Type B pancreatic cell (in vitro differentiated cells): ENCODE measurements at regions not wholly inside any gene's neighbourhood (a gene's known extent, or its start where the extent isn't known, plus 50 kb on each side); places are given as distances from the start of the nearest gene placed in this dataset.

Experiments
- DNase-seq: peaks from one replicate; pipeline ENCODE4 v3.0.0; 2021; ENCODE audit warnings: mixed read lengths; ENCODE audit not compliant: unreplicated experiment; ENCODE audit errors: extremely low spot score
- H3K27ac Mint-ChIP-seq: 2 replicates; pipeline ENCODE4 v1.8.0; 2021; ENCODE audit warnings: mild to moderate bottlenecking, mixed read lengths
- H3K27me3 Mint-ChIP-seq: 2 replicates; pipeline ENCODE4 v1.8.0; 2021; ENCODE audit warnings: mixed read lengths
- H3K36me3 Mint-ChIP-seq: 2 replicates; pipeline ENCODE4 v1.8.0; 2021; ENCODE audit warnings: mixed read lengths
- H3K4me1 Mint-ChIP-seq: one replicate; pipeline ENCODE4 v1.8.0; 2021; ENCODE audit warnings: mixed read lengths; ENCODE audit not compliant: unreplicated experiment
- H3K4me3 Mint-ChIP-seq: 2 replicates; pipeline ENCODE4 v1.8.0; 2021; ENCODE audit warnings: mild to moderate bottlenecking, mixed read lengths
- H3K9me3 Mint-ChIP-seq: 2 replicates; pipeline ENCODE4 v1.8.0; 2021; ENCODE audit warnings: mixed read lengths
- CTCF ChIP-seq: fragments of 200-600 bp; sonication (generic); conservative IDR thresholded peaks from 2 replicates; pipeline ENCODE4 v1.5.0; 2021; ENCODE audit warnings: antibody characterized with exemption, mild to moderate bottlenecking

- H3K27ac Mint-ChIP-seq, result no peak overlapping the region
- DNase-seq, result no peak
- no peak for TF ChIP-seq CTCF
- H3K4me3 Mint-ChIP-seq, result no peak overlapping the region
- H3K36me3 Mint-ChIP-seq, result no peaks in the 10 kb centered on the region
- peaks cover 3% of the 10 kb centered on the region for H3K27me3 Mint-ChIP-seq
- peaks cover under 1% of the 10 kb centered on the region for H3K4me1 Mint-ChIP-seq
- no peaks in the 10 kb centered on the region for H3K9me3 Mint-ChIP-seq
Measured at GRCh38 chr13:33340631-33341030, 55.1 kb upstream of the STARD13 start.

GRCh38 chr13:33341861-33342452 is 56.4 kb upstream of the STARD13 start:
- Mint-ChIP-seq H3K27me3 (peaks cover 3% of the 10 kb centered on the region), H3K4me1 (peaks cover 5% of the 10 kb centered on the region), H3K9me3 (peaks cover 6% of the 10 kb centered on the region), H3K27ac (no peak overlapping the region), H3K36me3 (no peaks in the 10 kb centered on the region), H3K4me3 (no peak overlapping the region)
- no peak for DNase-seq
- no peak for TF ChIP-seq CTCF

- no peak for TF ChIP-seq CTCF
- Mint-ChIP-seq H3K4me3 (no peak overlapping the region), H3K4me1 (peaks cover 5% of the 10 kb centered on the region), H3K9me3 (peaks cover 6% of the 10 kb centered on the region), H3K27ac (no peak overlapping the region), H3K36me3 (no peaks in the 10 kb centered on the region), H3K27me3 (peaks cover 23% of the 10 kb centered on the region)
- DNase-seq, result no peak
Measured at GRCh38 chr13:33345842-33346241, 60.3 kb upstream of the STARD13 start.

GRCh38 chr13:33347861-33348260 is 62.3 kb upstream of the STARD13 start:
- DNase-seq, result no peak
- Mint-ChIP-seq H3K27ac (no peak overlapping the region), H3K4me3 (peak overlapping the region; percentile 38), H3K4me1 (peaks cover 5% of the 10 kb centered on the region), H3K36me3 (no peaks in the 10 kb centered on the region), H3K27me3 (peaks cover 41% of the 10 kb centered on the region), H3K9me3 (peaks cover 6% of the 10 kb centered on the region)
- no peak for TF ChIP-seq CTCF

GRCh38 chr13:33348366-33348765 is 62.8 kb upstream of the STARD13 start:
- H3K4me3 Mint-ChIP-seq, result peak overlapping the region; percentile 38

More at GRCh38 chr13:33348366-33348765, 62.8 kb upstream of the STARD13 start:
- H3K36me3 Mint-ChIP-seq, result no peaks in the 10 kb centered on the region
- peaks cover 6% of the 10 kb centered on the region for H3K9me3 Mint-ChIP-seq
- no peak overlapping the region for H3K27ac Mint-ChIP-seq
- no peak for TF ChIP-seq CTCF
- DNase-seq, result no peak
- H3K4me1 Mint-ChIP-seq, result peaks cover 5% of the 10 kb centered on the region
- peaks cover 46% of the 10 kb centered on the region for H3K27me3 Mint-ChIP-seq
